K562 (cell line): ENCODE measurements at regions not wholly inside any gene's neighbourhood (a gene's known extent, or its start where the extent isn't known, plus 50 kb on each side); places are given as distances from the start of the nearest gene placed in this dataset.

Experiments
- ATAC-seq: fragments of 200-7000 bp; cut with Tn5 transposase; 3 replicates; pipeline ENCODE4 v1.9.1; 2020; ENCODE audit warnings: moderate library complexity
- BruUV-seq: library from RNA; stranded (reverse); fragments of 400-500 nt; replicated peaks from 2 replicates; lab custom pipeline; 2021; lab: Mats Ljungman, UMichigan
- CTCF ChIA-PET: fragments of 300-600 bp; formaldehyde crosslinking; extraction: SDS; loops from one replicate; lab custom pipeline; 2021; ENCODE audit warnings: low intra/inter-chr PET ratio; lab: Yijun Ruan, JAX
- POLR2A ChIA-PET: fragments of 300-600, 350-650 bp; sonication (Branson Sonifier 250); formaldehyde crosslinking; extraction: SDS; loops from one replicate; lab custom pipeline; 2021; ENCODE audit warnings: antibody characterized with exemption, inconsistent platforms; lab: Yijun Ruan, JAX
- DNase-seq, 4 experiments: peaks; one replicate each; pipeline versions ENCODE4 v3.0.0 to v3.0.0-alpha.2; 2011 to 2018; ENCODE audit warnings: low spot score in 3 of 4, mixed read lengths in 3 of 4; ENCODE audit errors: extremely low read depth in 1 of 4
- FAIRE-seq: peaks from 2 replicates; lab custom pipeline; 2011; peaks lifted over from hg19 to GRCh38; lab: Jason Lieb, UNC
- H2AFZ ChIP-seq: 2 replicates; pipeline ENCODE4 v1.6.0; 2011; ENCODE audit warnings: low read depth, low read length, control low read depth, inconsistent platforms
- H3K27ac ChIP-seq: fragments of 200-600 bp; 3 replicates; pipeline ENCODE4 v1.8.0; 2011; ENCODE audit warnings: low read depth, mild to moderate bottlenecking, control low read depth, inconsistent platforms, low read length, moderate library complexity, mixed read lengths; ENCODE audit errors: extremely low read depth
- H3K27me3 ChIP-seq, 2 experiments: fragments of 300-600 bp in 1 of 2; 2 replicates in 1 of 2; 3 replicates in 1 of 2; pipeline versions ENCODE4 v1.6.0 to v1.8.0; 2011; ENCODE audit warnings: inconsistent platforms in 2 of 2, low read length in 2 of 2, mild to moderate bottlenecking in 1 of 2, mixed read lengths in 1 of 2, moderate library complexity in 1 of 2; ENCODE audit not compliant: control insufficient read depth in 2 of 2, insufficient read depth in 2 of 2
- H3K36me3 ChIP-seq: fragments of 300-600 bp; 3 replicates; pipeline ENCODE4 v1.8.0; 2011; ENCODE audit warnings: mild to moderate bottlenecking, low read length, inconsistent platforms; ENCODE audit not compliant: control insufficient read depth, insufficient read depth
- H3K4me1 ChIP-seq, 2 experiments: fragments of 200-600 bp in 1 of 2; replicated peaks in 1 of 2; 2 replicates in 1 of 2; 3 replicates in 1 of 2; pipeline versions ENCODE4 v1.5.1 to v1.8.0; 2011; ENCODE audit warnings: inconsistent platforms in 2 of 2, low read length in 2 of 2, mild to moderate bottlenecking in 1 of 2, mixed read lengths in 1 of 2, moderate library complexity in 1 of 2; ENCODE audit not compliant: control insufficient read depth in 2 of 2, insufficient read depth in 2 of 2
- H3K4me2 ChIP-seq: 2 replicates; pipeline ENCODE4 v1.6.1; 2011; ENCODE audit warnings: low read length, control low read depth, inconsistent platforms, mixed read lengths; ENCODE audit not compliant: insufficient read depth
- H3K4me3 ChIP-seq: fragments of 200-600 bp; sonication (generic), shearing (Covaris generic); 2 replicates; pipeline ENCODE4 v1.5.1; 2016; ENCODE audit warnings: control low read depth, inconsistent platforms
- H3K79me2 ChIP-seq: fragments of 200-600 bp; 3 replicates; pipeline ENCODE4 v1.8.0; 2011; ENCODE audit warnings: low read length, inconsistent platforms; ENCODE audit not compliant: control insufficient read depth, insufficient read depth
- H3K9ac ChIP-seq, 2 experiments: 2 replicates each; pipeline versions ENCODE4 v1.6.0 to v1.6.1; 2011; ENCODE audit warnings: low read depth in 2 of 2, low read length in 2 of 2, control low read depth in 1 of 2, inconsistent platforms in 1 of 2, mild to moderate bottlenecking in 1 of 2, mixed read lengths in 1 of 2; ENCODE audit not compliant: insufficient read depth in 1 of 2
- H3K9me1 ChIP-seq: one replicate; pipeline ENCODE4 v1.6.0; 2011; ENCODE audit warnings: inconsistent platforms, mild to moderate bottlenecking, low read length, moderate library complexity; ENCODE audit not compliant: control insufficient read depth, insufficient read depth
- H3K9me3 ChIP-seq: replicated peaks from 2 replicates; pipeline ENCODE4 v1.5.1; 2011; ENCODE audit warnings: low read depth, low read length, inconsistent platforms; ENCODE audit not compliant: control insufficient read depth, insufficient read depth
- H4K20me1 ChIP-seq: replicated peaks from 2 replicates; pipeline ENCODE4 v1.6.1; 2011; ENCODE audit warnings: low read length, inconsistent platforms, mixed read lengths; ENCODE audit not compliant: control insufficient read depth, insufficient read depth
- CBX3 ChIP-seq, 2 experiments: IDR thresholded peaks; 1 replicate in 1 of 2; 2 replicates in 1 of 2; pipeline ENCODE4 v1.6.1; 2012; ENCODE audit warnings: inconsistent platforms in 2 of 2, low read length in 2 of 2, borderline replicate concordance in 1 of 2, control low read depth in 1 of 2
- COPS2 ChIP-seq: fragments of 450-650 bp; conservative IDR thresholded peaks from 2 replicates; pipeline ENCODE4 v1.6.1; 2016; ENCODE audit warnings: mild to moderate bottlenecking, moderate library complexity
- MYNN ChIP-seq, 2 experiments: sonication (generic); formaldehyde crosslinking in 1 of 2; IDR thresholded peaks; 2 replicates each; pipeline versions ENCODE4 v1.5.0 to v1.6.1; 2016 to 2020; ENCODE audit warnings: antibody characterized with exemption in 1 of 2, missing genetic modification reagents in 1 of 2
- SRSF1 ChIP-seq: fragments of 200-400 bp; formaldehyde crosslinking; IDR thresholded peaks from 2 replicates; pipeline ENCODE4 v1.6.1; 2017; ENCODE audit warnings: mild to moderate bottlenecking, low read depth, low read length, moderate library complexity
- ZNF444 ChIP-seq: fragments of 250-450 bp; sonication (Bioruptor Pico); IDR thresholded peaks from 2 replicates; pipeline ENCODE4 v1.4.0; 2020; ENCODE audit warnings: mild to moderate bottlenecking, moderate library complexity
- ZNF584 ChIP-seq: fragments of 200-800 bp; sonication (Bioruptor generic); IDR thresholded peaks from 2 replicates; pipeline ENCODE4 v1.6.1; 2016; ENCODE audit warnings: low read depth, mild to moderate bottlenecking, missing genetic modification characterization, missing compliant biosample characterization
- WGBS: fragments of 100-300 bp; shearing (Covaris generic); methylation state at CpG from one replicate; pipeline ENCODE4 v1.1.6; 2016; ENCODE audit warnings: low coverage, mixed read lengths; ENCODE audit not compliant: insufficient coverage; ENCODE audit errors: missing lambda C conversion rate; 5-methylcytosine and 5-hydroxymethylcytosine counted together
- in situ Hi-C: fragments of 300-500 bp; cut with MboI; formaldehyde crosslinking; loops from 4 replicates; pipeline ENCODE4 v1.15.0; 2018; ENCODE audit warnings: inconsistent platforms, mixed read lengths
- intact Hi-C: fragments of 100-400 bp; cut with micrococcal nuclease; formaldehyde crosslinking; loops from 2 replicates; pipeline ENCODE4 v1.14.2; 2022
- TF ChIP-seq, protein P1 (sequence below): sonication (generic); formaldehyde crosslinking; IDR thresholded peaks from 2 replicates; pipeline ENCODE4 v1.8.0; 2022; ENCODE audit warnings: mild to moderate bottlenecking, missing genetic modification reagents, borderline replicate concordance
- TF ChIP-seq, protein P2 (sequence below): fragments of 250-450 bp; sonication (Bioruptor Pico); IDR thresholded peaks from 2 replicates; pipeline ENCODE4 v1.8.0; 2021; ENCODE audit warnings: moderate library complexity, mild to moderate bottlenecking, inconsistent platforms

DNA sequence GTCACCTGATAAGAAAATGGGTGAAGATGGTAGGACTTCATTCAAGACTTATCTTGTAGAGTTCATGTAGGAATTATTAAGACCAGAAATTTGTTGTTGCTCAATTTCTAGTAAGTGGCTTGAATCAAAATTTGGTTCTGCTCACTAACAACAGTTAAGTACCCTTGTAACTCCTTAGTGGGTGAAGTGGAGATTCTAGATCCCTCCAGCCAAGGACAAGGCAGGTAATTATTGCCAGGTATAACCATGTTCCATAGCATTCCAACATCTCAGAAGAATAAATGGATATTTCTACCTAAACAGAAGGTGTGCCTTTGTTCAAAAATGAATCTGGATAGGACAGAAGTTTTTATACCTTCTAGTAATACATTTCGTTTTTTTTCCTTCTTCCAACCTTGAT is 282.3 kb downstream of the DUSP10 start:
- Histone ChIP-seq H3K9ac (no peak overlapping the region), H3K27ac (no peak overlapping the region), H2AFZ (no peak overlapping the region), H3K79me2 (no peaks in the 10 kb centered on the region), H3K4me3 (no peak overlapping the region), H4K20me1 (no peaks in the 10 kb centered on the region), H3K36me3 (no peaks in the 10 kb centered on the region), H3K9me1 (no peaks in the 10 kb centered on the region), H3K4me2 (no peak overlapping the region), H3K27me3 (no peaks in the 10 kb centered on the region), H3K4me1 (no peaks in the 10 kb centered on the region), H3K9me3 (no peaks in the 10 kb centered on the region)
- TF ChIP-seq CBX3 (IDR thresholded peaks at IDR 0.05; ENCODE audit: borderline replicate concordance in 1 of 2, low read length in 2 of 2) (no peak), COPS2 (no peak), ZNF584 (no peak), MYNN (IDR thresholded peaks at IDR 0.05) (no peak), MYNN (CRISPR knock-in tag; IDR thresholded peaks at IDR 0.05) (no peak), ZNF444 (CRISPR knock-in tag) (no peak), SRSF1 (no peak)
- TF ChIP-seq, protein P1, sequence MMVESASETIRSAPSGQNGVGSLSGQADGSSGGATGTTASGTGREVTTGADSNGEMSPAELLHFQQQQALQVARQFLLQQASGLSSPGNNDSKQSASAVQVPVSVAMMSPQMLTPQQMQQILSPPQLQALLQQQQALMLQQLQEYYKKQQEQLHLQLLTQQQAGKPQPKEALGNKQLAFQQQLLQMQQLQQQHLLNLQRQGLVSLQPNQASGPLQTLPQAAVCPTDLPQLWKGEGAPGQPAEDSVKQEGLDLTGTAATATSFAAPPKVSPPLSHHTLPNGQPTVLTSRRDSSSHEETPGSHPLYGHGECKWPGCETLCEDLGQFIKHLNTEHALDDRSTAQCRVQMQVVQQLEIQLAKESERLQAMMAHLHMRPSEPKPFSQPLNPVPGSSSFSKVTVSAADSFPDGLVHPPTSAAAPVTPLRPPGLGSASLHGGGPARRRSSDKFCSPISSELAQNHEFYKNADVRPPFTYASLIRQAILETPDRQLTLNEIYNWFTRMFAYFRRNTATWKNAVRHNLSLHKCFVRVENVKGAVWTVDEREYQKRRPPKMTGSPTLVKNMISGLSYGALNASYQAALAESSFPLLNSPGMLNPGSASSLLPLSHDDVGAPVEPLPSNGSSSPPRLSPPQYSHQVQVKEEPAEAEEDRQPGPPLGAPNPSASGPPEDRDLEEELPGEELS, result no peak
- TF ChIP-seq, protein P2, sequence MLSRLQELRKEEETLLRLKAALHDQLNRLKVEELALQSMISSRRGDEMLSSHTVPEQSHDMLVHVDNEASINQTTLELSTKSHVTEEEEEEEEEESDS (CRISPR knock-in tag), result no peak
- in situ Hi-C loops, result no loop called here
- ATAC-seq, result no peak
- ChIA-PET CTCF (no interaction called here), POLR2A (no interaction called here)
- 0% methylated on average over 1 of the region's 1 CpG for WGBS
- intact Hi-C loops, result no loop called here
- no peak for FAIRE-seq
- DNase-seq, result no peak
- BruUV-seq, result no TSS peak
